HCT116 (cell line): ENCODE measurements at regions not wholly inside any gene's neighbourhood (a gene's known extent, or its start where the extent isn't known, plus 50 kb on each side); places are given as distances from the start of the nearest gene placed in this dataset.

Experiments used
- CEBPB ChIP-seq: IDR thresholded peaks from 2 replicates; pipeline ENCODE4 v1.6.1; 2012; ENCODE audit warnings: low read depth
- CTCF ChIP-seq, 3 experiments: fragments of 200-600 bp in 1 of 3; sonication (generic) in 1 of 3; IDR thresholded peaks in 2 of 3; conservative IDR thresholded peaks in 1 of 3; 2 replicates each; pipeline ENCODE4 v1.5.1; 2012 to 2017; ENCODE audit warnings: low read depth in 2 of 3, low read length in 2 of 3, antibody characterized with exemption in 1 of 3, borderline replicate concordance in 1 of 3, control low read depth in 1 of 3, mild to moderate bottlenecking in 1 of 3, mixed read lengths in 1 of 3, mixed run types in 1 of 3, moderate library complexity in 1 of 3; ENCODE audit not compliant: insufficient read depth in 1 of 3
- EZH2 ChIP-seq: fragments of 200-600 bp; sonication (generic); IDR thresholded peaks from 2 replicates; pipeline ENCODE4 v1.6.1; 2017; ENCODE audit warnings: antibody characterized with exemption, mixed run types
- EZH2phosphoT487 ChIP-seq: fragments of 200-600 bp; IDR thresholded peaks from 2 replicates; pipeline ENCODE4 v1.6.1; 2018; ENCODE audit warnings: antibody characterized with exemption, borderline replicate concordance
- FOSL1 ChIP-seq: IDR thresholded peaks from 2 replicates; pipeline ENCODE4 v1.6.1; 2012; ENCODE audit warnings: low read depth
- MAX ChIP-seq: IDR thresholded peaks from 2 replicates; pipeline ENCODE4 v1.6.1; 2012
- POLR2A ChIP-seq: IDR thresholded peaks from 2 replicates; pipeline ENCODE4 v1.7.0; 2011; ENCODE audit warnings: borderline replicate concordance; ENCODE audit not compliant: insufficient read depth, insufficient read length; ENCODE audit errors: extremely low read depth
- POLR2AphosphoS5 ChIP-seq: IDR thresholded peaks from 2 replicates; pipeline ENCODE4 v1.6.1; 2011; ENCODE audit warnings: mild to moderate bottlenecking, low read depth, low read length, moderate library complexity
- RAD21 ChIP-seq: IDR thresholded peaks from 2 replicates; pipeline ENCODE4 v1.6.1; 2012; ENCODE audit warnings: low read depth, mild to moderate bottlenecking
- SIN3A ChIP-seq: IDR thresholded peaks from 2 replicates; pipeline ENCODE4 v1.6.1; 2012; ENCODE audit warnings: low read depth
- TCF7L2 ChIP-seq: IDR thresholded peaks from 2 replicates; pipeline ENCODE4 v1.7.0; 2011; ENCODE audit warnings: borderline replicate concordance, inconsistent platforms; ENCODE audit not compliant: insufficient read depth, insufficient read length; ENCODE audit errors: extremely low read depth
- YY1 ChIP-seq: IDR thresholded peaks from 2 replicates; pipeline ENCODE4 v1.6.1; 2011; ENCODE audit warnings: low read length, low read depth, moderate library complexity, mild to moderate bottlenecking; ENCODE audit not compliant: insufficient replicate concordance; ENCODE audit errors: extremely low read depth
- ZNF274 ChIP-seq: fragments of 200-500 bp; sonication (Bioruptor generic); IDR thresholded peaks from 2 replicates; pipeline ENCODE4 v1.6.1; 2014; ENCODE audit warnings: mild to moderate bottlenecking, low read depth, low read length, inconsistent platforms

GRCh38 chr4:14581741-14582140 is 420.5 kb upstream of the CPEB2 start:
- TF ChIP-seq CTCF (IDR thresholded peaks at IDR 0.05 in 2 of 3, conservative IDR thresholded peaks at IDR 0.05 in 1 of 3; ENCODE audit: borderline replicate concordance in 1 of 3, insufficient read depth in 1 of 3, low read depth in 2 of 3, low read length in 2 of 3): no peak
- no peak for TF ChIP-seq YY1
- TF ChIP-seq EZH2: no peak
- no peak for TF ChIP-seq POLR2A
- no peak for TF ChIP-seq EZH2phosphoT487
- TF ChIP-seq CEBPB: no peak
- no peak for TF ChIP-seq SIN3A
- TF ChIP-seq TCF7L2: no peak
- no peak for TF ChIP-seq POLR2AphosphoS5
- TF ChIP-seq RAD21: no peak
- TF ChIP-seq FOSL1: no peak
- no peak for TF ChIP-seq ZNF274
- TF ChIP-seq MAX: no peak
